KMS-11 (cell line): ENCODE measurements at regions not wholly inside any gene's neighbourhood (a gene's known extent, or its start where the extent isn't known, plus 50 kb on each side); places are given as distances from the start of the nearest gene placed in this dataset.

Source experiments
- H2AFZ ChIP-seq: fragments of 200-600 bp; sonication (generic); 2 replicates; pipeline ENCODE4 v1.6.1; 2016; ENCODE audit warnings: antibody characterized with exemption, mixed run types, low read depth
- H3K27ac ChIP-seq: fragments of 200-600 bp; sonication (generic); 2 replicates; pipeline ENCODE4 v1.6.1; 2016; ENCODE audit warnings: mild to moderate bottlenecking, mixed run types
- H3K27me3 ChIP-seq: fragments of 200-600 bp; sonication (generic); 2 replicates; pipeline ENCODE4 v1.6.1; 2017; ENCODE audit warnings: mild to moderate bottlenecking, low read depth, mixed run types, moderate library complexity; ENCODE audit not compliant: insufficient read depth
- H3K36me3 ChIP-seq: fragments of 200-600 bp; sonication (generic); 2 replicates; pipeline ENCODE4 v1.6.1; 2017; ENCODE audit warnings: mild to moderate bottlenecking, mixed run types; ENCODE audit not compliant: insufficient read depth
- H3K4me1 ChIP-seq: fragments of 200-600 bp; sonication (generic); 2 replicates; pipeline ENCODE4 v1.6.1; 2016; ENCODE audit warnings: mild to moderate bottlenecking, low read depth, mixed run types; ENCODE audit not compliant: poor library complexity, severe bottlenecking
- H3K4me2 ChIP-seq: fragments of 200-600 bp; sonication (generic); 2 replicates; pipeline ENCODE4 v1.7.0; 2016; ENCODE audit warnings: mild to moderate bottlenecking, mixed run types
- H3K4me3 ChIP-seq: fragments of 200-600 bp; sonication (generic); IDR thresholded peaks from 2 replicates; pipeline ENCODE4 v1.6.1; 2017; ENCODE audit warnings: low read depth, low read length, mixed read lengths; ENCODE audit not compliant: insufficient read depth
- H3K79me2 ChIP-seq: fragments of 200-600 bp; sonication (generic); 2 replicates; pipeline ENCODE4 v1.6.1; 2016; ENCODE audit warnings: low read depth, mixed run types; ENCODE audit not compliant: insufficient read depth
- H3K9ac ChIP-seq: fragments of 200-600 bp; sonication (generic); 2 replicates; pipeline ENCODE4 v1.6.1; 2016; ENCODE audit warnings: mild to moderate bottlenecking, mixed run types
- H4K20me1 ChIP-seq: fragments of 200-600 bp; sonication (generic); 2 replicates; pipeline ENCODE4 v1.6.1; 2016; ENCODE audit warnings: mild to moderate bottlenecking, mixed run types; ENCODE audit not compliant: insufficient read depth
- TF ChIP-seq, protein P1 (sequence below): fragments of 200-600 bp; sonication (generic); conservative IDR thresholded peaks from 2 replicates; pipeline ENCODE4 v1.6.1; 2017; ENCODE audit warnings: low read depth, mild to moderate bottlenecking, antibody characterized with exemption, low read length, moderate library complexity, mixed read lengths

GRCh38 chr17:34519282-34519681, 60.1 kb upstream of the TMEM132E start:
- H3K4me2 ChIP-seq: no peak overlapping the region
- TF ChIP-seq, protein P1, sequence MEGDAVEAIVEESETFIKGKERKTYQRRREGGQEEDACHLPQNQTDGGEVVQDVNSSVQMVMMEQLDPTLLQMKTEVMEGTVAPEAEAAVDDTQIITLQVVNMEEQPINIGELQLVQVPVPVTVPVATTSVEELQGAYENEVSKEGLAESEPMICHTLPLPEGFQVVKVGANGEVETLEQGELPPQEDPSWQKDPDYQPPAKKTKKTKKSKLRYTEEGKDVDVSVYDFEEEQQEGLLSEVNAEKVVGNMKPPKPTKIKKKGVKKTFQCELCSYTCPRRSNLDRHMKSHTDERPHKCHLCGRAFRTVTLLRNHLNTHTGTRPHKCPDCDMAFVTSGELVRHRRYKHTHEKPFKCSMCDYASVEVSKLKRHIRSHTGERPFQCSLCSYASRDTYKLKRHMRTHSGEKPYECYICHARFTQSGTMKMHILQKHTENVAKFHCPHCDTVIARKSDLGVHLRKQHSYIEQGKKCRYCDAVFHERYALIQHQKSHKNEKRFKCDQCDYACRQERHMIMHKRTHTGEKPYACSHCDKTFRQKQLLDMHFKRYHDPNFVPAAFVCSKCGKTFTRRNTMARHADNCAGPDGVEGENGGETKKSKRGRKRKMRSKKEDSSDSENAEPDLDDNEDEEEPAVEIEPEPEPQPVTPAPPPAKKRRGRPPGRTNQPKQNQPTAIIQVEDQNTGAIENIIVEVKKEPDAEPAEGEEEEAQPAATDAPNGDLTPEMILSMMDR: peak; percentile 83
- H3K4me3 ChIP-seq: no peak overlapping the region
- no peaks in the 10 kb centered on the region for H3K79me2 ChIP-seq
- H2AFZ ChIP-seq: no peak overlapping the region
- H3K9ac ChIP-seq: no peak overlapping the region
- H4K20me1 ChIP-seq: no peaks in the 10 kb centered on the region
- no peaks in the 10 kb centered on the region for H3K27me3 ChIP-seq
- H3K4me1 ChIP-seq: no peaks in the 10 kb centered on the region
- no peak overlapping the region for H3K27ac ChIP-seq
- H3K36me3 ChIP-seq: no peaks in the 10 kb centered on the region

- Histone ChIP-seq H4K20me1 (no peaks in the 10 kb centered on the region), H3K4me1 (peaks cover 6% of the 10 kb centered on the region), H3K4me3 (no peak overlapping the region), H3K4me2 (no peak overlapping the region), H3K79me2 (no peaks in the 10 kb centered on the region), H2AFZ (no peak overlapping the region), H3K36me3 (no peaks in the 10 kb centered on the region), H3K27ac (no peak overlapping the region), H3K9ac (no peak overlapping the region), H3K27me3 (no peaks in the 10 kb centered on the region)
- TF ChIP-seq, protein P1: no peak
Observed at GRCh38 chr17:34517406-34517805, 62.0 kb upstream of the TMEM132E start.

- H3K79me2 ChIP-seq: no peaks in the 10 kb centered on the region
- H4K20me1 ChIP-seq: no peaks in the 10 kb centered on the region
- H3K4me2 ChIP-seq: no peak overlapping the region
- H3K4me1 ChIP-seq: peaks cover 7% of the 10 kb centered on the region
- no peaks in the 10 kb centered on the region for H3K27me3 ChIP-seq
- H3K9ac ChIP-seq: no peak overlapping the region
- no peak overlapping the region for H2AFZ ChIP-seq
- no peaks in the 10 kb centered on the region for H3K36me3 ChIP-seq
- H3K27ac ChIP-seq: no peak overlapping the region
- TF ChIP-seq, protein P1: no peak
- H3K4me3 ChIP-seq: no peak overlapping the region
Observed at GRCh38 chr17:34511931-34512330, 67.5 kb upstream of the TMEM132E start.

- H3K79me2 ChIP-seq: no peaks in the 10 kb centered on the region
- TF ChIP-seq, protein P1: no peak
- H3K4me3 ChIP-seq: no peak overlapping the region
- H3K9ac ChIP-seq: no peak overlapping the region
- no peaks in the 10 kb centered on the region for H3K36me3 ChIP-seq
- H3K4me1 ChIP-seq: peaks cover 14% of the 10 kb centered on the region
- no peak overlapping the region for H2AFZ ChIP-seq
- H3K4me2 ChIP-seq: no peak overlapping the region
- no peak overlapping the region for H3K27ac ChIP-seq
- no peaks in the 10 kb centered on the region for H4K20me1 ChIP-seq
- H3K27me3 ChIP-seq: no peaks in the 10 kb centered on the region
Observed at GRCh38 chr17:34511265-34511664, 68.1 kb upstream of the TMEM132E start.
